Panc1 (cell line): ENCODE measurements at regions not wholly inside any gene's neighbourhood (a gene's known extent, or its start where the extent isn't known, plus 50 kb on each side); places are given as distances from the start of the nearest gene placed in this dataset.

Experiments used
- ATAC-seq: fragments of 200-7000 bp; cut with Tn5 transposase; 2 replicates; pipeline ENCODE4 v1.9.1; 2020; ENCODE audit warnings: mild to moderate bottlenecking, moderate library complexity
- BruUV-seq: library from RNA; stranded (reverse); fragments of 400-500 nt; replicated peaks from 2 replicates; lab custom pipeline; 2021; lab: Mats Ljungman, UMichigan
- CTCF ChIA-PET: fragments of 300-600 bp; sonication (Branson Sonifier 250); formaldehyde crosslinking; loops from one replicate; lab custom pipeline; 2022; ENCODE audit warnings: antibody characterized with exemption; lab: Charles Lee
- POLR2A ChIA-PET: fragments of 300-600 bp; sonication (Branson Sonifier 250); formaldehyde crosslinking; loops from one replicate; lab custom pipeline; 2022; ENCODE audit warnings: antibody characterized with exemption; lab: Charles Lee
- DNase-seq: peaks from one replicate; pipeline ENCODE4 v3.0.0-alpha.2; 2010; ENCODE audit warnings: low read depth, low spot score
- H3K27ac ChIP-seq: 2 replicates; pipeline ENCODE4 v1.5.1; 2011; ENCODE audit warnings: mild to moderate bottlenecking, low read length, inconsistent platforms
- H3K27me3 ChIP-seq: fragments of 200-500 bp; sonication (Bioruptor generic); 2 replicates; pipeline ENCODE4 v1.6.0; 2014; ENCODE audit warnings: low read length, inconsistent platforms; ENCODE audit not compliant: control insufficient read depth, insufficient read depth
- H3K36me3 ChIP-seq: fragments of 200-500 bp; sonication (Bioruptor generic); 2 replicates; pipeline ENCODE4 v1.5.1; 2014; ENCODE audit warnings: inconsistent platforms, mild to moderate bottlenecking, low read length, moderate library complexity; ENCODE audit not compliant: control insufficient read depth, insufficient read depth
- H3K4me1 ChIP-seq: 2 replicates; pipeline ENCODE4 v1.5.1; 2011; ENCODE audit warnings: inconsistent platforms, mild to moderate bottlenecking, low read length, moderate library complexity; ENCODE audit not compliant: control insufficient read depth, insufficient read depth
- H3K4me3 ChIP-seq, 2 experiments: 2 replicates each; pipeline ENCODE4 v1.5.1; 2011 to 2012; ENCODE audit warnings: low read depth in 2 of 2, low read length in 2 of 2, mild to moderate bottlenecking in 2 of 2, inconsistent platforms in 1 of 2, moderate library complexity in 1 of 2
- H3K9me3 ChIP-seq: fragments of 200-500 bp; sonication (Bioruptor generic); 2 replicates; pipeline ENCODE4 v1.5.1; 2014; ENCODE audit warnings: low read depth, mild to moderate bottlenecking, inconsistent platforms, low read length, moderate library complexity; ENCODE audit not compliant: control insufficient read depth, insufficient read depth
- POLR2AphosphoS5 ChIP-seq: IDR thresholded peaks from 2 replicates; pipeline ENCODE4 v1.6.1; 2012; ENCODE audit warnings: mild to moderate bottlenecking, low read depth, low read length, moderate library complexity
- SIN3A ChIP-seq: IDR thresholded peaks from 2 replicates; pipeline ENCODE4 v1.6.1; 2012; ENCODE audit warnings: low read depth, mild to moderate bottlenecking, low read length, moderate library complexity, borderline replicate concordance; ENCODE audit not compliant: insufficient read depth
- TCF7L2 ChIP-seq: IDR thresholded peaks from 2 replicates; pipeline ENCODE4 v1.6.1; 2011; ENCODE audit warnings: mild to moderate bottlenecking, low read depth, low read length, inconsistent platforms
- in situ Hi-C: cut with HindIII; loops from 2 replicates; pipeline ENCODE4 v1.10.0; 2016; ENCODE audit warnings: low sequenced_read_pairs, low pct_unique_long_range_greater_than_20kb
- intact Hi-C: fragments of 100-400 bp; cut with micrococcal nuclease; formaldehyde crosslinking; loops from one replicate; pipeline ENCODE4 v1.10.0; 2022; ENCODE audit not compliant: unreplicated experiment
- TF ChIP-seq, protein P1 (sequence below), 2 experiments: IDR thresholded peaks; 2 replicates each; pipeline ENCODE4 v1.6.1; 2011 to 2012; ENCODE audit warnings: low read depth in 2 of 2, control low read depth in 1 of 2, low read length in 1 of 2, mild to moderate bottlenecking in 1 of 2, moderate library complexity in 1 of 2; ENCODE audit not compliant: insufficient read depth in 1 of 2
- TF ChIP-seq, protein P2 (sequence below): fragments of 450-650 bp; IDR thresholded peaks from 2 replicates; pipeline ENCODE4 v1.5.1; 2017; ENCODE audit warnings: mild to moderate bottlenecking

DNA sequence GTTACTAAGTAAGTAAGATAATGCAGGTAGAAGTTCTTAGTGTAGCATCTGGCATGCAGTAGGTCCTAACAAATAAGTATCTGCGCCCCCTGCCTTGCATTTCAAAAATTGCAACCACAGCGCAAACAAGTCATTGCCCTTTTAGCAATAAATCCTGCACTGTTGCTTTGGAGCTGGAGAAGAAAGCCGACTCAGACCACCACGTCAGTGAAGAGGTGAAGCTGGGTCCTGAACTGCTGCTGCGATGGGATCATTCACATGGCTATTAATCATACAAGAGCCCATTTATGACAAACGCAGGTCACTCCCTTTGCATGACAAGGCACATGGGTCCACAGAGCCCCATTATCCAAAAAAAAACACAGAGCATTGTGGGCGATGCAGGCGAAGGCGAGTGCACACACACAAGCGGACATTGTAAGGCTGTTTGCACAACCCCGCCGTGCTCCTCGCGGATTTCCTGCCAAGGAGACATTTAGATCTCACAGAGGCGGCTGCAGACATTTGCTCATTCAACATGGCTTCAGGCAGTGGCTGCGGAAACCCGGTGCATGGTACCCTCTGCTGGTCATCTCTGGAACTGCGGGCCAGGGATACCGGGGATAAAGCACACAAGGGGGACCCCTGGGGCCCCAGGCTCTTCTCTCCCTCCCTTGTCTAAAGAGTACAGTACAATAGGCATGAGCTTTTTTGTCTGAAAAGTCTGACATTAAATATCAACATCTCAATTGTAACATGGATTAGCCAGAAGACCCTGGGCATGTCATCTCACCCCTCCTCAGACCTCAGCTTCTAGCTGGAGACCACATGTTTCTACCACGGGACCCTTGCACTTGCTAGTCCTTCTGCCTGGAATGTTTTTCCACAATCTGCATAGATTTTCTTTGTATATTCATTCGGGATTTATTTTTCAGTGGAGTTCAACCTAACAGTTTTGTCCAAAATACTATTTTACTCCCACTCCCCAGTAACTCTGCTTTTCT, 56.7 kb downstream of the CYRIA start:
- Histone ChIP-seq H3K9me3 (no peaks in the 10 kb centered on the region), H3K4me3 (peak overlapping the region; percentile 13 to 34; a peak in 3 of 4 replicates), H3K27me3 (peaks cover 10% of the 10 kb centered on the region), H3K27ac (no peak overlapping the region), H3K4me1 (no peaks in the 10 kb centered on the region), H3K36me3 (no peaks in the 10 kb centered on the region)
- BruUV-seq = no TSS peak
- TF ChIP-seq, protein P1, sequence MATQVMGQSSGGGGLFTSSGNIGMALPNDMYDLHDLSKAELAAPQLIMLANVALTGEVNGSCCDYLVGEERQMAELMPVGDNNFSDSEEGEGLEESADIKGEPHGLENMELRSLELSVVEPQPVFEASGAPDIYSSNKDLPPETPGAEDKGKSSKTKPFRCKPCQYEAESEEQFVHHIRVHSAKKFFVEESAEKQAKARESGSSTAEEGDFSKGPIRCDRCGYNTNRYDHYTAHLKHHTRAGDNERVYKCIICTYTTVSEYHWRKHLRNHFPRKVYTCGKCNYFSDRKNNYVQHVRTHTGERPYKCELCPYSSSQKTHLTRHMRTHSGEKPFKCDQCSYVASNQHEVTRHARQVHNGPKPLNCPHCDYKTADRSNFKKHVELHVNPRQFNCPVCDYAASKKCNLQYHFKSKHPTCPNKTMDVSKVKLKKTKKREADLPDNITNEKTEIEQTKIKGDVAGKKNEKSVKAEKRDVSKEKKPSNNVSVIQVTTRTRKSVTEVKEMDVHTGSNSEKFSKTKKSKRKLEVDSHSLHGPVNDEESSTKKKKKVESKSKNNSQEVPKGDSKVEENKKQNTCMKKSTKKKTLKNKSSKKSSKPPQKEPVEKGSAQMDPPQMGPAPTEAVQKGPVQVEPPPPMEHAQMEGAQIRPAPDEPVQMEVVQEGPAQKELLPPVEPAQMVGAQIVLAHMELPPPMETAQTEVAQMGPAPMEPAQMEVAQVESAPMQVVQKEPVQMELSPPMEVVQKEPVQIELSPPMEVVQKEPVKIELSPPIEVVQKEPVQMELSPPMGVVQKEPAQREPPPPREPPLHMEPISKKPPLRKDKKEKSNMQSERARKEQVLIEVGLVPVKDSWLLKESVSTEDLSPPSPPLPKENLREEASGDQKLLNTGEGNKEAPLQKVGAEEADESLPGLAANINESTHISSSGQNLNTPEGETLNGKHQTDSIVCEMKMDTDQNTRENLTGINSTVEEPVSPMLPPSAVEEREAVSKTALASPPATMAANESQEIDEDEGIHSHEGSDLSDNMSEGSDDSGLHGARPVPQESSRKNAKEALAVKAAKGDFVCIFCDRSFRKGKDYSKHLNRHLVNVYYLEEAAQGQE (IDR thresholded peaks at IDR 0.05; ENCODE audit: insufficient read depth in 1 of 2, low read depth in 2 of 2, low read length in 1 of 2) = no peak
- TF ChIP-seq, protein P2, sequence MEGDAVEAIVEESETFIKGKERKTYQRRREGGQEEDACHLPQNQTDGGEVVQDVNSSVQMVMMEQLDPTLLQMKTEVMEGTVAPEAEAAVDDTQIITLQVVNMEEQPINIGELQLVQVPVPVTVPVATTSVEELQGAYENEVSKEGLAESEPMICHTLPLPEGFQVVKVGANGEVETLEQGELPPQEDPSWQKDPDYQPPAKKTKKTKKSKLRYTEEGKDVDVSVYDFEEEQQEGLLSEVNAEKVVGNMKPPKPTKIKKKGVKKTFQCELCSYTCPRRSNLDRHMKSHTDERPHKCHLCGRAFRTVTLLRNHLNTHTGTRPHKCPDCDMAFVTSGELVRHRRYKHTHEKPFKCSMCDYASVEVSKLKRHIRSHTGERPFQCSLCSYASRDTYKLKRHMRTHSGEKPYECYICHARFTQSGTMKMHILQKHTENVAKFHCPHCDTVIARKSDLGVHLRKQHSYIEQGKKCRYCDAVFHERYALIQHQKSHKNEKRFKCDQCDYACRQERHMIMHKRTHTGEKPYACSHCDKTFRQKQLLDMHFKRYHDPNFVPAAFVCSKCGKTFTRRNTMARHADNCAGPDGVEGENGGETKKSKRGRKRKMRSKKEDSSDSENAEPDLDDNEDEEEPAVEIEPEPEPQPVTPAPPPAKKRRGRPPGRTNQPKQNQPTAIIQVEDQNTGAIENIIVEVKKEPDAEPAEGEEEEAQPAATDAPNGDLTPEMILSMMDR = peak; percentile 95
- DNase-seq = peak; percentile 50
- in situ Hi-C loops = no loop called here
- intact Hi-C loops = loop anchor here (1.0 to 5.0 kb wide), 3 partner anchors 56 to 972 kb away; partner anchors contain the start of gene MYCN
- ChIA-PET CTCF (interaction anchor here (0.6 kb wide), 1 partner anchor 1009 kb away, joined by 7 read pairs; no protein-coding TSS in a partner anchor), POLR2A (no interaction called here)
- peak; percentile 91 for ATAC-seq

DNA sequence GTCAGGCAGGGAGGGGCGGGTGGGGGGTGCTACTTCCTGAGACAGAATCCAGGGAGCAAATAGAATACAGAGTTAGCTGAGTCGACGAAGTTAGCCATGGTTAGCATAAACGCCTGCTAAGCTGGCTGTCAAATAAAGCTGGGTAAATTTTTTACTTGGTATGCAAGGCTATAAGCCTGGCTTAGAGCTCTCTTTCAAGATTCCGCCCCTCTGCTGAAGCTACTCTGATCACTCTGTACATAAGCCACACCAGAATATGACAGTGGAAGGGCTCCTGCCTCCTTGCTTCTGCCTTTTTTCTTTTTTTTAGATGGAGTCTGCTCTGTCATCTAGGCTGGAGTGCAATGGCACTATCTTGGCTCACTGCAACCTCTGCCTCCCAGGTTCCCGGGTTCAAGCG, 58.3 kb downstream of the CYRIA start:
- intact Hi-C loops = loop anchor here (5.0 kb wide), 1 partner anchor 970 kb away; no protein-coding TSS in a partner anchor
- H3K27ac ChIP-seq = no peak overlapping the region
- no peak for DNase-seq
- no peaks in the 10 kb centered on the region for H3K36me3 ChIP-seq
- no peak overlapping the region for H3K4me3 ChIP-seq
- H3K4me1 ChIP-seq = no peaks in the 10 kb centered on the region
- CTCF ChIA-PET = no interaction called here
- H3K9me3 ChIP-seq = no peaks in the 10 kb centered on the region
- H3K27me3 ChIP-seq = peaks cover 3% of the 10 kb centered on the region; the same call in 1 of the 2 replicates
- ATAC-seq = no peak
- in situ Hi-C loops = no loop called here
- no TSS peak for BruUV-seq
- TF ChIP-seq POLR2AphosphoS5 = no peak
- POLR2A ChIA-PET = no interaction called here

DNA sequence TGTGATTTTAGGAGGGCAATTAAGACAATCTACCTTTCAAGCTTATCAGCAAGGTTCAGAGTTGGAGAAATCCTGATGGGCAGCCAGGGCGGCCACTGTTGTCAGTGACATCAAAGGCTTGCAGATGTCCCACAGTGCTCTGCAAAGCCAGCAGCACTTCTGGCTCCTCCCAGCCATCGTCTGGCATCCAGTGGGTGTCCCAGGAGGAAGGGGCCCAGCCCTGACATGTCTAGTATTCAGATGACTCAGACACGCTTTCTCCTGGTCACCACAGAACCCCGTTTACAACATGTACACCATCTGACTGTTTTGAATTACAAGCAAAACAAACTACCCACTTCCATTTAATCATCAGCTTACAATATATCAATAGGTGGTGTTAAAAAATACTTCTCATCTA, 61.4 kb downstream of the CYRIA start:
- in situ Hi-C loops = no loop called here

More for the DNA sequence above, 61.4 kb downstream of the CYRIA start:
- Histone ChIP-seq H3K27me3 (peaks cover 3% of the 10 kb centered on the region; the same call in 1 of the 2 replicates), H3K36me3 (no peaks in the 10 kb centered on the region), H3K9me3 (no peaks in the 10 kb centered on the region), H3K27ac (no peak overlapping the region), H3K4me1 (no peaks in the 10 kb centered on the region), H3K4me3 (no peak overlapping the region)
- intact Hi-C loops = no loop called here
- POLR2A ChIA-PET = no interaction called here
- TF ChIP-seq, protein P1 (IDR thresholded peaks at IDR 0.05; ENCODE audit: insufficient read depth in 1 of 2, low read depth in 2 of 2, low read length in 1 of 2) = no peak
- TF ChIP-seq, protein P2 = no peak
- TF ChIP-seq SIN3A (no peak), TCF7L2 (no peak), POLR2AphosphoS5 (no peak)
- ATAC-seq (no peak), DNase-seq (no peak)
- no TSS peak for BruUV-seq
- CTCF ChIA-PET = no interaction called here
